GM13977 (cell line): ENCODE measurements at regions not wholly inside any gene's neighbourhood (a gene's known extent, or its start where the extent isn't known, plus 50 kb on each side); places are given as distances from the start of the nearest gene placed in this dataset.

Experiments used
- DNase-seq: peaks from one replicate; pipeline ENCODE4 v3.0.0; 2012; ENCODE audit warnings: low spot score
- CTCF ChIP-seq: IDR thresholded peaks from 2 replicates; pipeline ENCODE4 v1.5.1; 2012; ENCODE audit warnings: mild to moderate bottlenecking, control low read depth; ENCODE audit not compliant: insufficient read depth; ENCODE audit errors: extremely low read depth, missing control alignments
- in situ Hi-C: fragments of 300-500 bp; cut with MboI; formaldehyde crosslinking; loops from one replicate; pipeline ENCODE4 v1.12.0; 2022; ENCODE audit warnings: low sequenced_read_pairs, low pct_unique_long_range_greater_than_20kb, mixed read lengths, inconsistent platforms; ENCODE audit not compliant: unreplicated experiment

- no peak for TF ChIP-seq CTCF
- DNase-seq: no peak
- in situ Hi-C loops: no loop called here
These were observed 572.5 kb upstream of the SLC10A2 start for GRCh38 chr13:103638706-103639105.

GRCh38 chr13:103634066-103634465 lies 567.8 kb upstream of the SLC10A2 start:
- TF ChIP-seq CTCF: no peak
- in situ Hi-C loops: no loop called here
- no peak for DNase-seq

- DNase-seq: no peak
- no peak for TF ChIP-seq CTCF
- in situ Hi-C loops: no loop called here
These were observed 559.0 kb upstream of the SLC10A2 start for GRCh38 chr13:103625194-103625593.

- no peak for DNase-seq
- in situ Hi-C loops: no loop called here
- TF ChIP-seq CTCF: no peak
These were observed 551.9 kb upstream of the SLC10A2 start for GRCh38 chr13:103618151-103618550.

GRCh38 chr13:103615771-103616170 lies 549.6 kb upstream of the SLC10A2 start:
- no peak for TF ChIP-seq CTCF
- no peak for DNase-seq
- in situ Hi-C loops: no loop called here

GRCh38 chr13:103614761-103615160 lies 548.5 kb upstream of the SLC10A2 start:
- in situ Hi-C loops: no loop called here
- no peak for TF ChIP-seq CTCF
- DNase-seq: no peak

- in situ Hi-C loops: no loop called here
- no peak for TF ChIP-seq CTCF
- no peak for DNase-seq
These were observed 541.8 kb upstream of the SLC10A2 start for GRCh38 chr13:103607995-103608394.
